KMS-11 (cell line): ENCODE measurements at regions not wholly inside any gene's neighbourhood (a gene's known extent, or its start where the extent isn't known, plus 50 kb on each side); places are given as distances from the start of the nearest gene placed in this dataset.

Source experiments
- H2AFZ ChIP-seq: fragments of 200-600 bp; sonication (generic); 2 replicates; pipeline ENCODE4 v1.6.1; 2016; ENCODE audit warnings: antibody characterized with exemption, mixed run types, low read depth
- H3K27ac ChIP-seq: fragments of 200-600 bp; sonication (generic); 2 replicates; pipeline ENCODE4 v1.6.1; 2016; ENCODE audit warnings: mild to moderate bottlenecking, mixed run types
- H3K27me3 ChIP-seq: fragments of 200-600 bp; sonication (generic); 2 replicates; pipeline ENCODE4 v1.6.1; 2017; ENCODE audit warnings: mild to moderate bottlenecking, low read depth, mixed run types, moderate library complexity; ENCODE audit not compliant: insufficient read depth
- H3K36me3 ChIP-seq: fragments of 200-600 bp; sonication (generic); 2 replicates; pipeline ENCODE4 v1.6.1; 2017; ENCODE audit warnings: mild to moderate bottlenecking, mixed run types; ENCODE audit not compliant: insufficient read depth
- H3K4me1 ChIP-seq: fragments of 200-600 bp; sonication (generic); 2 replicates; pipeline ENCODE4 v1.6.1; 2016; ENCODE audit warnings: mild to moderate bottlenecking, low read depth, mixed run types; ENCODE audit not compliant: poor library complexity, severe bottlenecking
- H3K4me2 ChIP-seq: fragments of 200-600 bp; sonication (generic); 2 replicates; pipeline ENCODE4 v1.7.0; 2016; ENCODE audit warnings: mild to moderate bottlenecking, mixed run types
- H3K4me3 ChIP-seq: fragments of 200-600 bp; sonication (generic); IDR thresholded peaks from 2 replicates; pipeline ENCODE4 v1.6.1; 2017; ENCODE audit warnings: low read depth, low read length, mixed read lengths; ENCODE audit not compliant: insufficient read depth
- H3K79me2 ChIP-seq: fragments of 200-600 bp; sonication (generic); 2 replicates; pipeline ENCODE4 v1.6.1; 2016; ENCODE audit warnings: low read depth, mixed run types; ENCODE audit not compliant: insufficient read depth
- H3K9ac ChIP-seq: fragments of 200-600 bp; sonication (generic); 2 replicates; pipeline ENCODE4 v1.6.1; 2016; ENCODE audit warnings: mild to moderate bottlenecking, mixed run types
- H4K20me1 ChIP-seq: fragments of 200-600 bp; sonication (generic); 2 replicates; pipeline ENCODE4 v1.6.1; 2016; ENCODE audit warnings: mild to moderate bottlenecking, mixed run types; ENCODE audit not compliant: insufficient read depth
- TF ChIP-seq, protein P1 (sequence below): fragments of 200-600 bp; sonication (generic); conservative IDR thresholded peaks from 2 replicates; pipeline ENCODE4 v1.6.1; 2017; ENCODE audit warnings: low read depth, mild to moderate bottlenecking, antibody characterized with exemption, low read length, moderate library complexity, mixed read lengths

DNA sequence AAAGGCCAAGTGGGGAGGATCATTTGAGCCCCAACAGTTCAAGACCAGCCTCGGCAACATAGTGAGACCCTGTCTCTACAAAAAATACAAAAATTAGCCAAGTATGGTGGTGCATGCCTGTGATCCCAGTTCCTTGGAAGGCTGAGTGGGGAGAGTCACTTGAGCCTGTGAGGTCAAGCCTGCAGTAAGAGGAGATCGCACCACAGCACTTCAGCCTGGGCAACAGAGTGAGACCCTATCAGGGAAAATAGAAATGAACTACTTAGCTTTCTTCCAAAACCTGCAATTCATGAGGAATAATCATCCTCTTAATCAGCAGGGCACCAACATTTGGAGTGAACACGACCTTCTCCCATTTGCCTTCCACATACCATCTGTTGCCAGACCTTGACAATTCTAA, 96.1 kb downstream of the OR2K2 start:
- Histone ChIP-seq H3K4me1 (no peaks in the 10 kb centered on the region), H2AFZ (no peak overlapping the region), H3K27me3 (no peaks in the 10 kb centered on the region), H3K36me3 (no peaks in the 10 kb centered on the region), H3K79me2 (no peaks in the 10 kb centered on the region), H3K27ac (no peak overlapping the region), H4K20me1 (no peaks in the 10 kb centered on the region), H3K4me3 (no peak overlapping the region), H3K4me2 (no peak overlapping the region), H3K9ac (no peak overlapping the region)
- TF ChIP-seq, protein P1, sequence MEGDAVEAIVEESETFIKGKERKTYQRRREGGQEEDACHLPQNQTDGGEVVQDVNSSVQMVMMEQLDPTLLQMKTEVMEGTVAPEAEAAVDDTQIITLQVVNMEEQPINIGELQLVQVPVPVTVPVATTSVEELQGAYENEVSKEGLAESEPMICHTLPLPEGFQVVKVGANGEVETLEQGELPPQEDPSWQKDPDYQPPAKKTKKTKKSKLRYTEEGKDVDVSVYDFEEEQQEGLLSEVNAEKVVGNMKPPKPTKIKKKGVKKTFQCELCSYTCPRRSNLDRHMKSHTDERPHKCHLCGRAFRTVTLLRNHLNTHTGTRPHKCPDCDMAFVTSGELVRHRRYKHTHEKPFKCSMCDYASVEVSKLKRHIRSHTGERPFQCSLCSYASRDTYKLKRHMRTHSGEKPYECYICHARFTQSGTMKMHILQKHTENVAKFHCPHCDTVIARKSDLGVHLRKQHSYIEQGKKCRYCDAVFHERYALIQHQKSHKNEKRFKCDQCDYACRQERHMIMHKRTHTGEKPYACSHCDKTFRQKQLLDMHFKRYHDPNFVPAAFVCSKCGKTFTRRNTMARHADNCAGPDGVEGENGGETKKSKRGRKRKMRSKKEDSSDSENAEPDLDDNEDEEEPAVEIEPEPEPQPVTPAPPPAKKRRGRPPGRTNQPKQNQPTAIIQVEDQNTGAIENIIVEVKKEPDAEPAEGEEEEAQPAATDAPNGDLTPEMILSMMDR, result no peak

DNA sequence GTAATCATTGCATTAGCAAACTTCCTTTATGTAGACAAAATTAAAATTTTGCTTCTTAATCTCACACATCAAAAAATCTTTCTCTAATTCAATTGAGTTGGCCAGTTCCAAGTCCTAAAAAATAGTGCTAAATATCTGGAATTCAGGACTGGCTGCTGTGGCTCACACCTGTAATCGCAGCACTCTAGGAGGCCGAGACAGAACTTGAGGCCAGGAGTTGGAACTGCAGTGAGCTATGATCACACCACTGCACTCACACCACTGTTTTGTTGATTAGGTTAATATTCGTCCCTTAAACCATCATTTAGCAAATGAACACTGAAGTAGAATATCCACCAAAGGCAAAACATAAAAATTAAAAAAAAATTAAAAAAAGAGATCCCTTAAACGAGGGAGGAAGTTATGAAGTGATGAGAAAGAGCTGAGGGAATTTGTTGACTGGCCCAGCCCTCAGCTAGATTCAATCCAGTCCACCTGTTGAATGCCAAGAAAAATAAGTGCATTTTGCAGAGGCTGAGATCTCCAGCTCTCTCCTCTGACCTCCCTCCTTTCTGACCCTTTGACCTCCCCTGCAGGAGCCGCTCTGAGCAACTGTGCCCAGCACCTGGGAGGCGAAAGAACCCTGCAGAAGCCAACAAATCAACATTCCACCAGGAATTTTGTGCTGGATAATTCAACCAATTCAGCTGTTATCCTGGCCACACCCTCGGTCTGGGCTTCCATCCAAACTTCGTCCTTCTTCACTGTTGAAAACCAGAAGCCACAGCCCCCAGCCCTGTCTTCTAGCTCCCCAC, 96.8 kb downstream of the OR2K2 start:
- Histone ChIP-seq H2AFZ (no peak overlapping the region), H3K4me1 (no peaks in the 10 kb centered on the region), H3K79me2 (no peaks in the 10 kb centered on the region), H3K36me3 (no peaks in the 10 kb centered on the region), H4K20me1 (no peaks in the 10 kb centered on the region), H3K4me3 (no peak overlapping the region), H3K4me2 (no peak overlapping the region), H3K9ac (no peak overlapping the region), H3K27ac (no peak overlapping the region), H3K27me3 (no peaks in the 10 kb centered on the region)
- TF ChIP-seq, protein P1, result no peak

DNA sequence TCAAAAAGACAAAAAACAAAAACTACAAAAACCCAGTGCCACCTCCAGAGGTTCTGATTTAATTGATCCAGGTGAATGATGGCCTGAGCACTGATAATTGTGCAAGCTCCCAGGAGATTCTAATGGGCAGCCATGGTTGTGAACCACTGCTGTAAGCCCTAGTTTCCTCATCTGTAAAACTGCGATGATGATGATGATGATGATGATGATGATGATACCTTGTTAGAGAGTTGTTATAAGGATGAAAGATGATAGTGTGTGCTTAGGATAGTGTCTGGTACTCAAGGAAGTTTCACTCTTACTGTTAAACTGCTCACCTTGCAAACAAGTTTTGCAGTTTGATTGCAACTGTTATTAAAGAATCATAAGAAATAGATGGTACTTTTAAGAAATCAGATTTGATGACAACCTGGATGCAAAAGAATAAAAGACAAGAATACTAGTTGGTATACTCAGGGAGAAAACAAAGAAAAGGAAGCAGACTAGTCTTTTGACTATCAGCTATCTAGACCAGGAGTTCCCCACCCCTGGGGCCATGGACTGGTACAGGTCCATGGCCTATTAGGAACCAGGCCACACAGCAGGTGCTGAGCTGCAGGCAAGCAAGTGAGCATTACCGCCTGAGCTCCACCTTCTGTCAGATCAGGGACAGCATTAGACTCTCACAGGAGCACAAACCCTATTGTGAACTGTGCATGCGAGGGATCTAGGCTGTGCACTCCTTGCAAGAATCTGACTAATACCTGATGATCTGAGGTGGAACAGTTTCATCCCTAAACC, 98.0 kb downstream of the OR2K2 start:
- H3K4me3 ChIP-seq, result no peak overlapping the region
- no peak overlapping the region for H3K27ac ChIP-seq
- H3K9ac ChIP-seq, result no peak overlapping the region
- H3K4me1 ChIP-seq, result no peaks in the 10 kb centered on the region
- TF ChIP-seq, protein P1, result no peak
- H3K27me3 ChIP-seq, result no peaks in the 10 kb centered on the region
- no peaks in the 10 kb centered on the region for H4K20me1 ChIP-seq
- no peaks in the 10 kb centered on the region for H3K79me2 ChIP-seq
- H3K36me3 ChIP-seq, result no peaks in the 10 kb centered on the region
- H2AFZ ChIP-seq, result no peak overlapping the region
- no peak overlapping the region for H3K4me2 ChIP-seq

DNA sequence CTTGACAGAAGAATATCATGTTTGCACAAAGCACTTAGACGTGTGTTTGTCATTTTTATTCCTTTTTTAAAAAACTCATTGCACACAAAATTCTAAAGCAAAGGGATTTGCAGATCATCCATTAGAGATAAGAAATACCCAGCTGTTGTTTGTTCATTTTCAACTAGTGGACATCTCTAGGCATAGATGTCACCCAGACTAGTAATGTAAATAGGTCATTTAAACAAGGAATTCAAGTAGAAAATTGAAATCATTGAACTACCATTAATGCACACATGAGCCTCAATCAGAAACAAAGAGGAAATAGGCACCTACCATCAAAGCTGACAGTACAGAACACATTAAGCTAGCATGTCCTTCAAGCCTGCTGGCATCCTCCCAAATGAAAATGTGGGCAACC, 107.3 kb downstream of the OR2K2 start:
- H3K36me3 ChIP-seq, result no peaks in the 10 kb centered on the region
- TF ChIP-seq, protein P1, result no peak
- H3K4me3 ChIP-seq, result no peak overlapping the region
- H2AFZ ChIP-seq, result no peak overlapping the region
- H3K27me3 ChIP-seq, result no peaks in the 10 kb centered on the region
- no peaks in the 10 kb centered on the region for H3K4me1 ChIP-seq
- H3K27ac ChIP-seq, result no peak overlapping the region
- no peak overlapping the region for H3K9ac ChIP-seq
- no peaks in the 10 kb centered on the region for H3K79me2 ChIP-seq
- no peak overlapping the region for H3K4me2 ChIP-seq
- H4K20me1 ChIP-seq, result no peaks in the 10 kb centered on the region
